ENCODE measurements at regions not wholly inside any gene's neighbourhood (a gene's known extent, or its start where the extent isn't known, plus 50 kb on each side); places are given as distances from the start of the nearest gene placed in this dataset.
A peak's percentile ranks its signal among the peaks of the same experiment; 100 is the strongest.
"Not testable (repeated sequence)": the region's sequence is repeated elsewhere in the genome, so short reads cannot be mapped to it uniquely, and the experiment has no call there.

- DNase-seq (ENCODE audit: low spot score) = peak; percentile 7
Observed at GRCh38 chr20:12455148-12455547, 537.5 kb downstream of the BTBD3 start.

GRCh38 chr20:12458241-12458640, 540.5 kb downstream of the BTBD3 start:
- no peak for DNase-seq (ENCODE audit: low spot score)

GRCh38 chr20:12464036-12464435, 544.7 kb upstream of the SPTLC3 start:
- no peak for DNase-seq (ENCODE audit: low spot score)

GRCh38 chr20:12466915-12467314, 541.9 kb upstream of the SPTLC3 start:
- no peak for DNase-seq (ENCODE audit: low spot score)

- DNase-seq (ENCODE audit: low spot score) = no peak
Observed at GRCh38 chr20:12467758-12468157, 541.0 kb upstream of the SPTLC3 start.

GRCh38 chr20:12482661-12483060, 526.1 kb upstream of the SPTLC3 start:
- DNase-seq (ENCODE audit: low spot score) = no peak

- DNase-seq (ENCODE audit: low spot score) = no peak
Observed at GRCh38 chr20:12502443-12502842, 506.3 kb upstream of the SPTLC3 start.

GRCh38 chr20:12504779-12505178, 504.0 kb upstream of the SPTLC3 start:
- DNase-seq (ENCODE audit: low spot score) = no peak

- DNase-seq (ENCODE audit: low spot score) = no peak
Observed at GRCh38 chr20:12511499-12511898, 497.3 kb upstream of the SPTLC3 start.

GRCh38 chr20:12512755-12513154, 496.0 kb upstream of the SPTLC3 start:
- no peak for DNase-seq (ENCODE audit: low spot score)

- no peak for DNase-seq (ENCODE audit: low spot score)
Observed at GRCh38 chr20:12528104-12528503, 480.7 kb upstream of the SPTLC3 start.

- no peak for DNase-seq (ENCODE audit: low spot score)
Observed at GRCh38 chr20:12528591-12529041, 480.2 kb upstream of the SPTLC3 start.

- DNase-seq (ENCODE audit: low spot score) = peak; percentile 2
Observed at GRCh38 chr20:12531626-12532025, 477.1 kb upstream of the SPTLC3 start.

- no peak for DNase-seq (ENCODE audit: low spot score)
Observed at GRCh38 chr20:12535316-12535715, 473.5 kb upstream of the SPTLC3 start.

- DNase-seq (ENCODE audit: low spot score) = no peak
Observed at GRCh38 chr20:12535770-12536169, 473.0 kb upstream of the SPTLC3 start.

- DNase-seq (ENCODE audit: low spot score) = peak; percentile 5
Observed at GRCh38 chr20:12554426-12554825, 454.3 kb upstream of the SPTLC3 start.

GRCh38 chr20:12555369-12555768, 453.4 kb upstream of the SPTLC3 start:
- peak; percentile 29 for DNase-seq (ENCODE audit: low spot score)

GRCh38 chr20:12555849-12556248, 452.9 kb upstream of the SPTLC3 start:
- not testable (repeated sequence) for DNase-seq (ENCODE audit: low spot score)

- DNase-seq (ENCODE audit: low spot score) = no peak
Observed at GRCh38 chr20:12557224-12557623, 451.5 kb upstream of the SPTLC3 start.

- no peak for DNase-seq (ENCODE audit: low spot score)
Observed at GRCh38 chr20:12564979-12565378, 443.8 kb upstream of the SPTLC3 start.

GRCh38 chr20:12566596-12566995, 442.2 kb upstream of the SPTLC3 start:
- no peak for DNase-seq (ENCODE audit: low spot score)

- peak; percentile 79 for DNase-seq (ENCODE audit: low spot score)
Observed at GRCh38 chr20:12570371-12570770, 438.4 kb upstream of the SPTLC3 start.

GRCh38 chr20:12573442-12573841, 435.3 kb upstream of the SPTLC3 start:
- DNase-seq (ENCODE audit: low spot score) = no peak

- no peak for DNase-seq (ENCODE audit: low spot score)
Observed at GRCh38 chr20:12575352-12576095, 433.2 kb upstream of the SPTLC3 start.

Data from HT-29 (cell line).